WTC11 (cell line): ENCODE measurements at regions not wholly inside any gene's neighbourhood (a gene's known extent, or its start where the extent isn't known, plus 50 kb on each side); places are given as distances from the start of the nearest gene placed in this dataset.

ENCODE experiments used
- ATAC-seq: fragments of 200-7000 bp; cut with Tn5 transposase; 2 replicates; pipeline ENCODE4 v1.10.0; 2021; ENCODE audit warnings: mild to moderate bottlenecking, moderate library complexity
- CTCF ChIA-PET: fragments of 300-600 bp; sonication (Branson Sonifier 250); formaldehyde crosslinking; loops from one replicate; lab custom pipeline; 2021; ENCODE audit warnings: antibody characterized with exemption; lab: Charles Lee
- POLR2A ChIA-PET: fragments of 350-600 bp; sonication (Branson Sonifier 250); formaldehyde crosslinking; loops from one replicate; lab custom pipeline; 2021; ENCODE audit warnings: antibody characterized with exemption; lab: Charles Lee
- DNase-seq: peaks from one replicate; pipeline ENCODE4 v3.0.0; 2021; ENCODE audit warnings: low spot score
- H3K27ac Mint-ChIP-seq: 2 replicates; pipeline ENCODE4 v1.8.0; 2021; ENCODE audit warnings: mixed read lengths
- H3K27me3 Mint-ChIP-seq: 2 replicates; pipeline ENCODE4 v1.8.0; 2021; ENCODE audit warnings: low read depth, mild to moderate bottlenecking, moderate library complexity, mixed read lengths
- H3K36me3 Mint-ChIP-seq: 2 replicates; pipeline ENCODE4 v1.8.0; 2021; ENCODE audit warnings: mixed read lengths
- H3K4me1 Mint-ChIP-seq: 2 replicates; pipeline ENCODE4 v1.8.0; 2022; ENCODE audit warnings: mixed read lengths
- H3K4me3 Mint-ChIP-seq: 2 replicates; pipeline ENCODE4 v1.8.0; 2021; ENCODE audit warnings: mild to moderate bottlenecking, moderate library complexity, mixed read lengths
- H3K9me3 Mint-ChIP-seq: 2 replicates; pipeline ENCODE4 v1.8.0; 2021; ENCODE audit warnings: mixed read lengths
- CDX4 ChIP-seq: fragments of 250-450 bp; sonication (Bioruptor Pico); IDR thresholded peaks from 2 replicates; pipeline ENCODE4 v1.9.0; 2021; ENCODE audit warnings: moderate library complexity, mild to moderate bottlenecking, inconsistent platforms, borderline replicate concordance
- CREM ChIP-seq: sonication (generic); formaldehyde crosslinking; IDR thresholded peaks from 2 replicates; pipeline ENCODE4 v1.8.1; 2022; ENCODE audit warnings: mild to moderate bottlenecking, missing genetic modification reagents, moderate library complexity
- E2F1 ChIP-seq: sonication (generic); formaldehyde crosslinking; IDR thresholded peaks from 2 replicates; pipeline ENCODE4 v1.8.0; 2022; ENCODE audit warnings: mild to moderate bottlenecking, missing genetic modification reagents
- FOXJ3 ChIP-seq: sonication (generic); formaldehyde crosslinking; IDR thresholded peaks from 2 replicates; pipeline ENCODE4 v1.9.0; 2021; ENCODE audit warnings: missing genetic modification reagents, mild to moderate bottlenecking, borderline replicate concordance
- GTF2I ChIP-seq: fragments of 250-450 bp; sonication (Bioruptor Pico); conservative IDR thresholded peaks from 2 replicates; pipeline ENCODE4 v1.4.0; 2021; ENCODE audit warnings: mild to moderate bottlenecking
- IRF1 ChIP-seq: sonication (generic); formaldehyde crosslinking; IDR thresholded peaks from 2 replicates; pipeline ENCODE4 v1.8.0; 2023; ENCODE audit warnings: missing genetic modification reagents
- IRF2 ChIP-seq: sonication (generic); formaldehyde crosslinking; IDR thresholded peaks from 2 replicates; pipeline ENCODE4 v1.8.0; 2022; ENCODE audit warnings: low read depth, missing genetic modification reagents, borderline replicate concordance
- JAZF1 ChIP-seq: fragments of 250-450 bp; sonication (Bioruptor Pico); IDR thresholded peaks from 2 replicates; pipeline ENCODE4 v1.9.0; 2021; ENCODE audit warnings: moderate library complexity, mild to moderate bottlenecking, inconsistent platforms
- JUN ChIP-seq: sonication (generic); formaldehyde crosslinking; IDR thresholded peaks from 2 replicates; pipeline ENCODE4 v1.8.0; 2023; ENCODE audit warnings: mild to moderate bottlenecking, missing genetic modification reagents
- KAT7 ChIP-seq: sonication (generic); formaldehyde crosslinking; IDR thresholded peaks from 2 replicates; pipeline ENCODE4 v1.8.1; 2023; ENCODE audit warnings: missing genetic modification reagents, mild to moderate bottlenecking, borderline replicate concordance
- MAX ChIP-seq: sonication (generic); formaldehyde crosslinking; IDR thresholded peaks from 2 replicates; pipeline ENCODE4 v1.8.0; 2022; ENCODE audit warnings: mild to moderate bottlenecking, missing genetic modification reagents
- NR1H2 ChIP-seq: sonication (generic); formaldehyde crosslinking; IDR thresholded peaks from 2 replicates; pipeline ENCODE4 v1.9.0; 2021; ENCODE audit warnings: mild to moderate bottlenecking, moderate library complexity, missing genetic modification reagents
- RORB ChIP-seq: fragments of 250-450 bp; sonication (Bioruptor Pico); IDR thresholded peaks from 2 replicates; pipeline ENCODE4 v1.9.0; 2021; ENCODE audit warnings: mild to moderate bottlenecking
- TCF7 ChIP-seq: sonication (generic); formaldehyde crosslinking; IDR thresholded peaks from 2 replicates; pipeline ENCODE4 v1.8.0; 2022; ENCODE audit warnings: mild to moderate bottlenecking, low read depth, missing genetic modification reagents, moderate library complexity
- TP53 ChIP-seq: sonication (generic); formaldehyde crosslinking; IDR thresholded peaks from 2 replicates; pipeline ENCODE4 v1.8.1; 2023; ENCODE audit warnings: mild to moderate bottlenecking, missing genetic modification reagents
- ZBTB43 ChIP-seq: sonication (generic); formaldehyde crosslinking; IDR thresholded peaks from 2 replicates; pipeline ENCODE4 v1.8.1; 2023; ENCODE audit warnings: mild to moderate bottlenecking, missing genetic modification reagents
- ZNF121 ChIP-seq: sonication (generic); formaldehyde crosslinking; IDR thresholded peaks from 2 replicates; pipeline ENCODE4 v1.8.0; 2023; ENCODE audit warnings: missing genetic modification reagents
- ZNF416 ChIP-seq: fragments of 250-450 bp; sonication (Bioruptor Pico); IDR thresholded peaks from 2 replicates; pipeline ENCODE4 v1.9.0; 2021; ENCODE audit warnings: mild to moderate bottlenecking, inconsistent platforms
- ZSCAN18 ChIP-seq: fragments of 250-450 bp; sonication (Bioruptor Pico); IDR thresholded peaks from 2 replicates; pipeline ENCODE4 v2.1.2; 2022; ENCODE audit warnings: mild to moderate bottlenecking, moderate library complexity
- TF ChIP-seq, protein P1 (sequence below): fragments of 250-450 bp; sonication (Bioruptor Pico); IDR thresholded peaks from 2 replicates; pipeline ENCODE4 v1.8.0; 2021; ENCODE audit warnings: mild to moderate bottlenecking
- TF ChIP-seq, protein P2 (sequence below): sonication (generic); formaldehyde crosslinking; conservative IDR thresholded peaks from 2 replicates; pipeline ENCODE4 v1.8.1; 2023; ENCODE audit warnings: mild to moderate bottlenecking, low read depth, missing genetic modification reagents, moderate library complexity
- TF ChIP-seq, protein P3 (sequence below): fragments of 250-450 bp; sonication (Bioruptor Pico); conservative IDR thresholded peaks from 2 replicates; pipeline ENCODE4 v1.9.0; 2021; ENCODE audit warnings: mild to moderate bottlenecking

DNA sequence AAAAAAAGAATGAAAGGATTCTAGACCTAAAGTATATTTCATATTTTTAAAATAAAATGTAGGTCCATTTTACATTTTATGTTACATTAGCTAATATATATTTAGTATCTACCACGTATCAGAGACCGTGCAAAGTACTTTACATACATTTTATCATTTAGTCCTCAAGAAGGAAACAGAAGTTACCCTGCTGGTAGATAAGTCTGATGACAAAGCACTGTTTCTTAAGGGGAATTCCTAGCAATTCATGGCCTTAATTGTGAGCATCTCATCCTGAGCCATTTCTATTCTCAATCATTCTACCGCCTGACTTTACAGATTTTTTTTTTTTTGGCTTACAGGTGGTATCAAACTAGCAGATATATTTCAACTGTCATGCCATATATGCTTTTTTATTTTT is 367.7 kb downstream of the PRELID2 start (continued):
- TF ChIP-seq, protein P1, sequence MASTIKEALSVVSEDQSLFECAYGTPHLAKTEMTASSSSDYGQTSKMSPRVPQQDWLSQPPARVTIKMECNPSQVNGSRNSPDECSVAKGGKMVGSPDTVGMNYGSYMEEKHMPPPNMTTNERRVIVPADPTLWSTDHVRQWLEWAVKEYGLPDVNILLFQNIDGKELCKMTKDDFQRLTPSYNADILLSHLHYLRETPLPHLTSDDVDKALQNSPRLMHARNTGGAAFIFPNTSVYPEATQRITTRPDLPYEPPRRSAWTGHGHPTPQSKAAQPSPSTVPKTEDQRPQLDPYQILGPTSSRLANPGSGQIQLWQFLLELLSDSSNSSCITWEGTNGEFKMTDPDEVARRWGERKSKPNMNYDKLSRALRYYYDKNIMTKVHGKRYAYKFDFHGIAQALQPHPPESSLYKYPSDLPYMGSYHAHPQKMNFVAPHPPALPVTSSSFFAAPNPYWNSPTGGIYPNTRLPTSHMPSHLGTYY (CRISPR knock-in tag) = no peak
- TF ChIP-seq CREM (CRISPR knock-in tag) (no peak), JUN (CRISPR knock-in tag) (no peak)

DNA sequence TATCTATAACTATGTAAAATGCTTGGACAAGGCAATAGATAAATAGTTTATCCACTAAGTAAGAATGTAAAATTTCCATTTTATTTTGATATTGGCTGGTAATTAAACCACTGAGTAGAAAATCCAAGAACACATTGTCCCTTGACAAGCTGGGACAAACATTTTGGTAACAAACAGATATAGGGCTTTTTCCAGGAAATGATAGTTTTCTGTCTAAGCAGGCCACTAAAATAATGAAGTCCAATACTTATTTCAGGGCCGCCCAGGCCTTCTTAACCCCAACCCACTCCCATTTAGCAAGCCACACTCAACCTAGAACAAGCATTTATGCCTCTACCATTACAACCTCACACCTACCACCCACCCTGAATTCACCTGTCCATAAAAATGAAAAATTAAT is 368.6 kb downstream of the PRELID2 start:
- Mint-ChIP-seq H3K27me3 (no peaks in the 10 kb centered on the region), H3K27ac (no peak overlapping the region), H3K4me3 (no peak overlapping the region), H3K36me3 (no peaks in the 10 kb centered on the region), H3K4me1 (peaks cover under 1% of the 10 kb centered on the region), H3K9me3 (no peaks in the 10 kb centered on the region)
- TF ChIP-seq ZSCAN18 (no peak), TP53 (CRISPR knock-in tag) (no peak), RORB (CRISPR knock-in tag) (no peak), CDX4 (CRISPR knock-in tag) (no peak), IRF2 (CRISPR knock-in tag) (no peak), FOXJ3 (CRISPR knock-in tag) (no peak), IRF1 (CRISPR knock-in tag) (no peak), GTF2I (CRISPR knock-in tag) (no peak)
- ChIA-PET POLR2A (no interaction called here), CTCF (no interaction called here)
- DNase-seq = no peak
- no peak for ATAC-seq

DNA sequence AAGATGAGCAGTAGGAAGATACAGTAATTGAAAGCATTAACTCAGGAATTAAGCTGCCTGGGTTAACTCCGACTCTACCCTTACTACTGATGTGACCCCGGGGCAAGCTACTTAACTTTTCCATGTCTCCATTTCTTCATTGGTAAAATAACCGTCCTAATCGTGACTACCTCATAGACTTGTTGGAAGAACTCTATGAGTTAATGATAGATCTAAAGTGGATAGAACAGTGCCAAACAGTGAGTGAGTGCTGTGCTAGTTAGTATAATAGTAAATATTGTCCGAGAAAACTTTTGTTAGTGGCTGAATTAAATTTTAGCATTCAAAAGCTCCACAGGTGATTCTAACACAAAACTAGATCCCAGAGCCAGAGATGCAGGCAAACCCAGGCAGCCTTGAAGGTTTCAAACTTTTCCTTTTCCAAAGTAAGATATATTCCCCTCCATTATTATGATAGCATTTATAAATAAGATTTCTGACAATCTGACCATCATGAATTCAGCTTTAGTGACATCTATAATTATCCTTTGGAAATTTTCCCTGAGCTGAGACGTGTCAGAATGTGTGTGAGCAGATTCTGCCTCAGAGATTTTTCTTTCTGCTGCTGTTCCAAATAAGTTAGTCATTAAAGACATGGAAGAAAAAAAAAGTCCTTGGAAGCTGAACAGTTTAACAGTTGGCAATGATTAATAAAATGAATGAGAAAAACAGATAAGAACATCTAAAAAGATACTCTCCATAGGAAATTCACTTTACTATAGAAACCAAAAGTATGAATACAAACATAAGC is 369.5 kb downstream of the PRELID2 start:
- no peak overlapping the region for H3K4me3 Mint-ChIP-seq
- TF ChIP-seq MAX = no peak
- no peak for TF ChIP-seq JAZF1 (CRISPR knock-in tag)
- TF ChIP-seq NR1H2 (CRISPR knock-in tag) = no peak
- TF ChIP-seq TCF7 (CRISPR knock-in tag) = no peak
- TF ChIP-seq ZNF416 (CRISPR knock-in tag) = no peak
- TF ChIP-seq KAT7 = no peak
- TF ChIP-seq, protein P2, sequence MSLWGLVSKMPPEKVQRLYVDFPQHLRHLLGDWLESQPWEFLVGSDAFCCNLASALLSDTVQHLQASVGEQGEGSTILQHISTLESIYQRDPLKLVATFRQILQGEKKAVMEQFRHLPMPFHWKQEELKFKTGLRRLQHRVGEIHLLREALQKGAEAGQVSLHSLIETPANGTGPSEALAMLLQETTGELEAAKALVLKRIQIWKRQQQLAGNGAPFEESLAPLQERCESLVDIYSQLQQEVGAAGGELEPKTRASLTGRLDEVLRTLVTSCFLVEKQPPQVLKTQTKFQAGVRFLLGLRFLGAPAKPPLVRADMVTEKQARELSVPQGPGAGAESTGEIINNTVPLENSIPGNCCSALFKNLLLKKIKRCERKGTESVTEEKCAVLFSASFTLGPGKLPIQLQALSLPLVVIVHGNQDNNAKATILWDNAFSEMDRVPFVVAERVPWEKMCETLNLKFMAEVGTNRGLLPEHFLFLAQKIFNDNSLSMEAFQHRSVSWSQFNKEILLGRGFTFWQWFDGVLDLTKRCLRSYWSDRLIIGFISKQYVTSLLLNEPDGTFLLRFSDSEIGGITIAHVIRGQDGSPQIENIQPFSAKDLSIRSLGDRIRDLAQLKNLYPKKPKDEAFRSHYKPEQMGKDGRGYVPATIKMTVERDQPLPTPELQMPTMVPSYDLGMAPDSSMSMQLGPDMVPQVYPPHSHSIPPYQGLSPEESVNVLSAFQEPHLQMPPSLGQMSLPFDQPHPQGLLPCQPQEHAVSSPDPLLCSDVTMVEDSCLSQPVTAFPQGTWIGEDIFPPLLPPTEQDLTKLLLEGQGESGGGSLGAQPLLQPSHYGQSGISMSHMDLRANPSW (CRISPR knock-in tag) = no peak
- TF ChIP-seq, protein P3, sequence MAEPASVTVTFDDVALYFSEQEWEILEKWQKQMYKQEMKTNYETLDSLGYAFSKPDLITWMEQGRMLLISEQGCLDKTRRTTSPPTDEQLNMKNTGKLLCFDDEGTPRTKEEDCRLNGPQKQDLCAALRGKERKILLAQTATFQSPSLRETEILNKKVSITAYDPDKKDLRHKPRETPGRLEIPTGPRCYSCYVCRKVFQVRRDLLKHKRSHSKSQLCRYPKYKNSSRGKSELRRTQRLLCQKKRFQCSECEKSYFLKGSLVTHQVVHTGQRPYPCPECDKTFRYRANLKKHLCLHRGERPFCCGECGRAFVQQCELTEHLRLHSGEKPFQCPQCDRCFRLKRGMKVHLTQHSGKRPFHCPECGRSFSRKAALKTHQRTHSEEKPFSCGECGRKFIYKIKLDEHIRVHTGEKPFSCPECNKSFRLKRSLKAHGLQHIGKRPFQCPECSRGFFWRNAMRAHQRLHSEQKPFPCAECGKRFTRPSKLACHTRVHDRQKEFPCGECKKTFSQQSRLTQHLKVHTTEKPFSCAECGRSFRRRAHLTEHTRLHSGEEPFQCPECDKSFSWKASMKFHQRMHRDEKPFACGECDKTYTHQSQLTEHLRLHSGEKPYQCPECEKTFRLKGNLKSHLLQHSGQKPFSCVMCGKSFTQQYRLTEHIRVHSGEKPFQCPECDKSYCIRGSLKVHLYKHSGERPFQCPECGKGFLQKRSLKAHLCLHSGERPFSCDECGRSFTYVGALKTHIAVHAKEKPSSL (CRISPR knock-in tag) = no peak
- TF ChIP-seq ZBTB43 (CRISPR knock-in tag) = no peak
- TF ChIP-seq ZNF121 (CRISPR knock-in tag) = no peak
- TF ChIP-seq RORB (CRISPR knock-in tag) = no peak
- TF ChIP-seq E2F1 (CRISPR knock-in tag) = no peak
- TF ChIP-seq, all 79 proteins: peak for 0
- no peaks in the 10 kb centered on the region for H3K36me3 Mint-ChIP-seq
- DNase-seq = no peak
- H3K27ac Mint-ChIP-seq = no peak overlapping the region
- no peaks in the 10 kb centered on the region for H3K9me3 Mint-ChIP-seq
- H3K4me1 Mint-ChIP-seq = no peaks in the 10 kb centered on the region
- ChIA-PET CTCF (no interaction called here), POLR2A (no interaction called here)
- no peak for ATAC-seq
- H3K27me3 Mint-ChIP-seq = no peaks in the 10 kb centered on the region
